ENCODE measurements at regions not wholly inside any gene's neighbourhood (a gene's known extent, or its start where the extent isn't known, plus 50 kb on each side); places are given as distances from the start of the nearest gene placed in this dataset.

- DNase-seq (ENCODE audit: low read depth in 4 of 4, low spot score in 1 of 4): no peak
Observed at GRCh38 chr7:118013252-118014010, 140.2 kb upstream of the CTTNBP2 start.

DNA sequence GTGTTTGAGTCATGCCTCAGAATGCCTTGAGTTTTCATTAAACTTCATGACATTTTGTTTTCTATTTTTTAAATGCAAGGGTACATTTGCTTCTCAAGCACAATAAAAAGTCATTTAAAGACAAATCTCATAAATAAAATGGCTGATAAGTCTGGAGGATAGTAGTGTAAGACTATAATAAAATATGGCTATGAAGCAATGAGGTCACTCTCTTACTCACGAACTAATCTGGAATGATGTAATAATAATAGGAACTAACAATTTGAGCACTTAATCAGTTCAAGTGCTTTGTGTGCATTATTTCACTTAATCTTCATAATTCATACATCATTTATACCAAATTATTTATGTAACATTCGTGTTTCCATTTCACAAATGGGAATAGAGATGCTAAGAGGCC is 149.3 kb upstream of the CTTNBP2 start:
- DNase-seq (ENCODE audit: low read depth in 4 of 4, low spot score in 1 of 4): no peak

GRCh38 chr7:118026791-118027190 is 153.6 kb upstream of the CTTNBP2 start:
- no peak for DNase-seq (ENCODE audit: low read depth in 4 of 4, low spot score in 1 of 4)

GRCh38 chr7:118028226-118028625 is 155.0 kb upstream of the CTTNBP2 start:
- no peak for DNase-seq (ENCODE audit: low read depth in 4 of 4, low spot score in 1 of 4)

DNA sequence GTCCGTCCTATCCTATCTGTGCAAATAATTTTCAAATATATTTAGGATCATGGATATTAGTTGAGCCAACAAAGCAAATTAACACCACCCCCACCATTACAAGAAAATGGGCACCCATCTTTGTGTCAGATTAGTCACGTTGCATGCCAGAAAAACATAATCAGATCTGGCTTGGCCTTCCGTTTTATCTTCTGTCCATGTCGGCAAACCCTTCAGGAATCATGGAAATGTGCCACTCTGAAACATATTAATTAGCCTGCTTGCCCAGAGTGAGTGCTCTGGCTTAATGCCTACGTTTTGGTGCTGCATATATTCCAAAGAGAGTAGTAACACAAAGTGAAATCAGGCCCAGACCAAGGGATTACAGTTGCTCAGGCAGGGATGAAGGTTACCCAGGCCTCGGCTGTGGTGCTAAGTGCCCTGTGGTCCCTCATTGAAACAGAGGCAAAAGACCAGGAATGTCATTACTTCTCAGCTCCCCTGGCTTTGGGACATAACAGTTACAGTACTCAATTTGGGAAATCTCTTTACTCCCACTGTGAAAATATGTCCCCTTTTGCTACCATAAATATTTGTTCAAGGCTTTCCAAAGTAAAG is 154.0 kb upstream of the LSM8 start:
- DNase-seq (ENCODE audit: low read depth in 4 of 4, low spot score in 1 of 4): no peak

DNA sequence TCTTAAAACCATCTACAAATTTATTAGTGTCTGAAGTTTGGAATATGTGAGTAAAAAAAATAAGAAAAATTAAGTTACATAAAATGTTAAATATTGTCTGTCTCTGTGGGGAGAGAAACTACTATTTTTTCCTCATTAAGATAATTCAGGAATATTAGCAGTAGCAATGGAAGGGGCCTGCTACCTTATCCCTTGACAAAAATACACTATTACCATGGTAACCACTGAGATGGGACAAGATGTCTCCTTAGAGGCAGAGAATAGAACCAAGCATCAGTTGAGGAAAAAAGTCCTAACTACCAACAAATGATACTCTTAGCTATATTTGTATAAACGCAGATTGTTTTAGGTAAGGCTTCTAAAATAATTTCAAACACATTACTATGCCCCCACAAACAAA is 150.7 kb upstream of the LSM8 start:
- no peak for DNase-seq (ENCODE audit: low read depth in 4 of 4, low spot score in 1 of 4)

GRCh38 chr7:118039963-118040489 is 143.9 kb upstream of the LSM8 start:
- DNase-seq (ENCODE audit: low read depth in 4 of 4, low spot score in 1 of 4): no peak

DNA sequence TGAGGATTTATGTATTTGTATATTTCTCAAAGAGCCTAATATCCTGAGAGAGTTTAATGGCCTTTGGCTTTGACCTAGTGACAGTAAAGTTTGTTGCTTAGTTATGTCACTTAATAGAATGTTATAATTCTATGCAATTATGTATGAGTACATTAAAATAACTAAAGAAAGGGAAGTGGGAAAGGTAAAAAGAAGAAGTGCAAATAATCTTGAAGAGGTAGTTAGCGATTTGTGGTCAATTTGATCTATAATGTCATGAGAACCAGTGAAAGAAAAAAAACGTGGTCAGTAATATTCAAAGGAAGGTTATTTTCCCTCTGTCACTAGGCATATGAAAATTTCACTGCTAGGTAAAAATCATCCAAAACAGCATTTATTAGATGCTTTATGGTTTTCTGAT is 143.4 kb upstream of the LSM8 start:
- no peak for DNase-seq (ENCODE audit: low read depth in 4 of 4, low spot score in 1 of 4)

GRCh38 chr7:118041251-118041878 is 142.6 kb upstream of the LSM8 start:
- DNase-seq (ENCODE audit: low read depth in 4 of 4, low spot score in 1 of 4): no peak

DNA sequence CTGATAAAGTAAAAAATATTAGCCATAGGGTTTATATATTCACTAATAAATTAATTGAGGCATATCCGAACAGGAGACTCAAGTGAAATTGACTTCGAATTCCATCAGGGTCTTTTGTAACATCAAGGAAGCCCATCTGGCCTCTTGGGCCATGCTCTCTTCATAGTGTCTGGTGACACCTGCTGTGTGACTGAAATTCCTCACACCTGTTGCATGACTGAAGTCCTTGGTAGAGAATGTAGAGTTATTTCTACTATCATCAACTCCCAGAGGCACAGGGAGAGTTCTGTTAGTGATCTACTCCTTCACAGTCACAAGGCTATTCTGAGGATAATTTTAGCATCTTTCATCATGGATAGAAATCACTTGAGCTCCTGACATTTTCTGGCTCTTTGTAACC is 138.3 kb upstream of the LSM8 start:
- DNase-seq (ENCODE audit: low read depth in 4 of 4, low spot score in 1 of 4): no peak

- DNase-seq (ENCODE audit: low read depth in 4 of 4, low spot score in 1 of 4): no peak
Observed at GRCh38 chr7:118046086-118046485, 137.9 kb upstream of the LSM8 start.

DNA sequence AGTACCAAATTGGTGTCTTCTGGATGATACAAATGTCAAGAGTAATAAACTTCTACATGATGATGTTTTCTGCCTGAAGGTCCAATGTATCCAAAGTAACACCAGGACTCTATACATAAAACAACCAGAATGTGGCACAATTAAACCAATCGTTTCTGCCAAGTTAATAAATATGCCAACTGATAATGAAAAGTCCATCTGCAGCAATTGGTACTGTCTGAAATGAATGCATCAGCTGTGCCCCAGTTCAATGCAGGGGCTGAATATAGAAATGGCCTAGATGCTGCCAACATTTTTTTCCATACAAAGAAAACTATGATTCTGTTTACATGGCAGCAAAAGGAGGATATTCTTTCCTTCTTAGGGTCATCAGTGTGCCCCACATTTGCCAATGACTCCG is 137.2 kb upstream of the LSM8 start:
- DNase-seq (ENCODE audit: low read depth in 4 of 4, low spot score in 1 of 4): no peak

- DNase-seq (ENCODE audit: low read depth in 4 of 4, low spot score in 1 of 4): no peak
Observed at GRCh38 chr7:118052336-118052735, 131.6 kb upstream of the LSM8 start.

GRCh38 chr7:118053353-118053752 is 130.6 kb upstream of the LSM8 start:
- no peak for DNase-seq (ENCODE audit: low read depth in 4 of 4, low spot score in 1 of 4)

DNA sequence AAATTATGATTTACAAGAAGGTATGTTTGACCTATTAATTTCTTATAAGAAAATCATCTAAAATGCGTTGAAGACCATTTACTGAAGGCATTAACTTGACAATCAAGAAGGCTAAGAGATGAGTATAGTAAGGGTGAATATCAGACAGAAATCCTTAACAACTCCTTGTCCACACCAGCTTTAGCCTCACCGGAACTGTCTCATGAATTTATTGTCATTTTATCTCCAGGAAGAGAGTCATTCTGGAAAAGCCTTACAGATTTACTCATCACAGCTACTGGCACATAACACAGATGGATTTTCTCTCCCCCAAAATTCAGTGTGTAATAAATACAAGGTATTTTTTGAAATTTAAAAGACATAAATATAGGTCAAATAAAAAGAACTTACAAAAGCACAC is 129.4 kb upstream of the LSM8 start:
- no peak for DNase-seq (ENCODE audit: low read depth in 4 of 4, low spot score in 1 of 4)

GRCh38 chr7:118055647-118056046 is 128.3 kb upstream of the LSM8 start:
- DNase-seq (ENCODE audit: low read depth in 4 of 4, low spot score in 1 of 4): no peak

- DNase-seq (ENCODE audit: low read depth in 4 of 4, low spot score in 1 of 4): no peak
Observed at GRCh38 chr7:118057404-118057803, 126.6 kb upstream of the LSM8 start.

DNA sequence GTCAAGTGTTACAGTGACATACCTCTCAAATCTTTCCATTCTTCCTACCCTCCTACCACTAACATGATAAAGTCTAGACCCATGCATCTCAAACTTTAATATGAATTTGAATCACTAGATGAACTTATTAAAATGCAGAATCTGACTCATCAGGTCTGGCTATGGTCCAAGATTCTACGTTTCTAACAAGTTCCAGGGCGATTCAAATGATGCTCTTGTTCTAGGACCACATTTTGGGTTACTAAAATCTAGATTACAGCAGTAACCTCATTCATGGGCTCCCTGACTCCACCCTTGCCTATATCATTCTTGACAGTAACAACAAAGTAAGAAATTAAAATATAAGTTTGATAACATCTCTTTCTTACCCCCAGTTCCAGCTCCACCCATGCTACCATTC is 124.8 kb upstream of the LSM8 start:
- no peak for DNase-seq (ENCODE audit: low read depth in 4 of 4, low spot score in 1 of 4)

GRCh38 chr7:118060692-118061091 is 123.3 kb upstream of the LSM8 start:
- no peak for DNase-seq (ENCODE audit: low read depth in 4 of 4, low spot score in 1 of 4)

GRCh38 chr7:118061386-118061785 is 122.6 kb upstream of the LSM8 start:
- DNase-seq (ENCODE audit: low read depth in 4 of 4, low spot score in 1 of 4): no peak

GRCh38 chr7:118072893-118073674 is 110.9 kb upstream of the LSM8 start:
- no peak for DNase-seq (ENCODE audit: low read depth in 4 of 4, low spot score in 1 of 4)

DNA sequence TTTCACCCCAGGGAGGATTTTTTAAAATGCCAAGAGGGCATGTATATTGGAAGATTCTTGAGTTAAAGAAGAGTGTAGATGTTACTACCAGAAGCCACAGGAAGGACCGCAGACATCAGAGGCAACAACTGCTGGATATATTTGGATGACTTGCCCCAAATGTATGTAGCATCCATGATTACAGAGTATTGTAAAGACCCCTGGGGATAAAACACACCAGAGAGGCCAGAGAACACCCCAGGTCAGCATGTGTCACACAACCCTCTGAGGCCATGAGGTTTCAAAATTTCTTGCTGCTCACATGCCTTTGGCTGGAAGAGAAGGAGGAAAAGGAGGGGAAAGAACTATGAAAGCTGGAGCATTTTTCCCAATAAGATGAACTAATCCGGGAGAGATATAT is 108.0 kb upstream of the LSM8 start:
- DNase-seq (ENCODE audit: low read depth in 4 of 4, low spot score in 1 of 4): no peak
